ENCODE measurements at regions not wholly inside any gene's neighbourhood (a gene's known extent, or its start where the extent isn't known, plus 50 kb on each side); places are given as distances from the start of the nearest gene placed in this dataset.
"Not testable (repeated sequence)": the region's sequence is repeated elsewhere in the genome, so short reads cannot be mapped to it uniquely, and the experiment has no call there.

- no peak for DNase-seq (ENCODE audit: low spot score)
These were observed 622.6 kb upstream of the PTCHD4 start for GRCh38 chr6:48733581-48733980.

DNA sequence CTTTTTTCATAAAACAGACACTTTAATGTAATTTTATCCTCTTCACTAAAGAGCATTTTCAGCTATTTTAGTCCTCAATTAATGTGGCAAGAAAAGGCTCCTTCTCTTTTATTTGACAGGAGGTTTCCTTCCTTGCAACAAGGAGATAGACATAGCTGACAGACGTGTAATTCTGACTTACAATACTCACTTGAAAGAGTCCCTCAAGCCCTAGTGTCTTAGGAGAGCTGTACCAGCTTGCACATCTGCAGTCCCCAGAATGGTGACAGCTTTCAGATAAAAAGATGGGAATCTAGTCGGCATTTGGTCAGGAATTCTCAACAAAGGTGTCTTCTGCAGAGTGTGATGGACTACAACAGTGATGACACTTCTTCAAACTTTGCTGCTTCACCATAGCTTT, 603.7 kb upstream of the PTCHD4 start:
- DNase-seq (ENCODE audit: low spot score) = no peak

DNA sequence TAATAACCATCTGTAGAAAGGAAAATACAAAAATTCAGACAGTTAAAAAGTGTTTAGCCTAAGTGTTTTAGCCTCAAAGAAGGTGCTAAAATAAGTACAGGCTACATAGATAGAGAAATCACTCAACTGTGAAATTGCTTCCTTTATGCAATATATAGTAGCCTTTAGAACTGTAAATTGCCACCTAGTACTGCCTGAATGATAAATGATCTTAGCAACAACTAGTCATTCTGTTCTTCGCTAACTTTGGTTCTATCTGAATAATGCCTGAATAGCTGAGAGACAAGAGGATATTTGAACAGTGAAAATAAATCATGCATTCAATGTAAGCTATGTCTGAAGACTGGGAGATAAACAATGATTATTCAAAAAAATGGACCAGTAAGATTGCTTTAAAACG, 603.3 kb upstream of the PTCHD4 start:
- DNase-seq (ENCODE audit: low spot score) = no peak

DNA sequence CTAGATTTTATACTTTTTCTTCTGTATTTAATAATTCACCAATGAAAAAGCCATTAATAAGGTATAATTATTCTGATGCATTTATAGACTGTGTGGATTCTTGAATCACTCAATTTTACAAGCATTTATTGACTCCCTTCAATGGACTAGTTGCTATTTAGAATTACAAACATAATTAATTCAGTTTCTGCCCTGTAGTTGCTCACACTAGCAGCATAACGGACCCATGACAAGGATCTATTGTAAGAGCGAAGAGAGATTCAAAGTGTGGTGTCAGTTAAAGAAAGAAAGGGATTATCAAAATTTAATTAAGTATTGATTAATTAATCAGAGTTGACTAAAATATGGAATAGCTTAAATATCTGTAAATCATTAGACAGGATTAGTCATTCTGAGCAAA, 602.6 kb upstream of the PTCHD4 start:
- DNase-seq (ENCODE audit: low spot score) = no peak

DNA sequence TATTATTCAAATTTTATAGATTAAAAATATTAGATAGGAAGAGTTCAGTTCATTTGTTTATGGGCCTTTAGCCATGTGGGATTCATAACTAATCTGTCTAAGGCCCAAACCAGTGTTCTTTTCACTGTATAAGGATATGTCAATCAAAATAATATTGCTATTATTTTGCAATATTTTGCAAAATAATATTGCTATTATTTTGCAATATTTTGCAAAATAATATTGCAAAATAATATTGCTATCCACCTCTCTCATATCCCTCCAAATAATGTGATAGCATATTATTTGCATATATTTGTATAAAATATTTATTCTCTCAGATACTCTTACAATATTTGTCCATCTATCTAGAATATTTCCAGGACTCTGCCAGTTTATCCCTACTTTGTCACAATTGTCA, 595.3 kb upstream of the PTCHD4 start:
- DNase-seq (ENCODE audit: low spot score) = no peak

GRCh38 chr6:48701572-48701971, 590.6 kb upstream of the PTCHD4 start:
- DNase-seq (ENCODE audit: low spot score) = no peak

- DNase-seq (ENCODE audit: low spot score) = no peak
These were observed 584.9 kb upstream of the PTCHD4 start for GRCh38 chr6:48695872-48696271.

GRCh38 chr6:48691420-48691819, 580.4 kb upstream of the PTCHD4 start:
- no peak for DNase-seq (ENCODE audit: low spot score)

DNA sequence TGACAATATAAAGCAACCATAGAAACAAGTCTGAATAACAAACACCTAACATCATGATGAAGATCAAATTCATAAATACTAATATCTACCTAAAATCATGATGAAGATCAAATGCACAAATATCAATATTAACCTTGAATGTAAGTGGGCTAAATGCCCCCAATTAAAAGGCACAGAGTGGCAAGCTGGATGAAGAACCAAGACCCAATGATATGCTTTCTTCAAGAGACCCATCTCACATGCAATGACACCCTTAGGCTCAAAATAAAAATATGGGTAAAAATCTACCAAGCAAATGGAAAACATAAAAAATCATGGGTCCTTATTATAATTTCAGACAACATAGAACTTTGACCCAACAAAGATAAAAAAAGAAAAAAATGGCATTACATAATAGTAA, 578.5 kb upstream of the PTCHD4 start:
- DNase-seq (ENCODE audit: low spot score) = no peak

GRCh38 chr6:48678390-48678789, 567.4 kb upstream of the PTCHD4 start:
- no peak for DNase-seq (ENCODE audit: low spot score)

GRCh38 chr6:48671505-48671904, 560.5 kb upstream of the PTCHD4 start:
- DNase-seq (ENCODE audit: low spot score) = no peak

DNA sequence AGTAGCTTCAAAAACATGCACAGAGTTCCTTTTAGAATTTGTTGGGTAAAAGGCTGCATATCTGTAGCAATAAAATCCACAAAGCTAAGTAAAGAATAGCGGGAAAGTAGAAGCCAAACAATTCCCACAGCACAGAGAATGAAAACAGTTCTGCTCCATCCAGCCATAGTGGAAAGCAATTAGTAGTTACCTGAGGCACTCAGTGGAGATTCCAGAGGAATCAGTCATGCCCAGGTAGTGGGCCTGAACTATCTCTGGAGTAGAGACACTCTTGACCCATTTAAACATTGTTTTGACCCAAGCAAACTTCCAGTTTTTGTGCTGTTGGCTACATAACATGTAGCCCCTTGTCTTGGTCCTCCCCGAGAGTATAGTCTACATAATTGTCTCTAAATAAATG, 559.5 kb upstream of the PTCHD4 start:
- DNase-seq (ENCODE audit: low spot score) = no peak

- no peak for DNase-seq (ENCODE audit: low spot score)
These were observed 556.8 kb upstream of the PTCHD4 start for GRCh38 chr6:48667797-48668196.

GRCh38 chr6:48664826-48665225, 553.8 kb upstream of the PTCHD4 start:
- no peak for DNase-seq (ENCODE audit: low spot score)

- no peak for DNase-seq (ENCODE audit: low spot score)
These were observed 547.9 kb upstream of the PTCHD4 start for GRCh38 chr6:48658915-48659314.

GRCh38 chr6:48641544-48641943, 530.5 kb upstream of the PTCHD4 start:
- DNase-seq (ENCODE audit: low spot score) = no peak

DNA sequence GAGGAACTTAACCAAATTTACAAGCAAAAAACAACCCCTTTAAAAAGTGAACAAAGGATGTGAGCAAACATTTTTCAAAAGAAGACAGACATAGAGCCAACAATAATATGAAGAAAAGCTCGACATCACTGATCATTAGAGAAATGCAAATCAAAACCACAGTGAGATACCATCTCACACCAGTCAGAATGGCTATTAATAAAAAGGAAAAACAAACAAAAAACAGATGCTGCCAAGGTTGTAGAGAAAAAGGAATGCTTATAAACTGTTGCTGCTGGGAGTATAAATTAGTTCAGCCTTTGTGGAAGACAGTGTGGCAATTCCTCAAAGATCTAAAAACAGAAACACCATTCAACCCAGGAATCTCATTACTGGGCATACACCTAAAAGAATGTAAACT, 527.8 kb upstream of the PTCHD4 start:
- not testable (repeated sequence) for DNase-seq (ENCODE audit: low spot score)

GRCh38 chr6:48630511-48630910, 519.5 kb upstream of the PTCHD4 start:
- no peak for DNase-seq (ENCODE audit: low spot score)

- no peak for DNase-seq (ENCODE audit: low spot score)
These were observed 517.3 kb upstream of the PTCHD4 start for GRCh38 chr6:48628316-48628715.

- DNase-seq (ENCODE audit: low spot score) = no peak
These were observed 515.4 kb upstream of the PTCHD4 start for GRCh38 chr6:48626421-48626820.

GRCh38 chr6:48624631-48625030, 513.6 kb upstream of the PTCHD4 start:
- DNase-seq (ENCODE audit: low spot score) = no peak

DNA sequence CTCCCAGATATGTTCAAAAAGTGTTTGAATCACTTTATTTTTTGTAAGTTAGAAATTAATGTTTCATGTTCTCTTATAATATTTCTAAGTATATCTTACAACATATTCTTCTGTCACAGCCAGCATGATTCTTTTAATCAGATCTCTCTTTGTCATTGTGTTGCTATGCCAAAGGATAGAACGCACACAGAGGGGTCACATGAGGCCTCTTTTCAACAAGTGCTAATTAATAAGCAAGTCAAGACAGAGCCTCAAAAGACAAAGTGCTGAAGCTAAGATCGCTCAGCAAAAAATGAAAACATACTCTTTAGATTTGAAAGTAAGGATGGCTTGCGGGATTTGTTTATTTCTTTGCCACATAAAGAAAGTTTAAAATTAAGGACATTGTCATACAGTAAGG, 508.8 kb upstream of the PTCHD4 start:
- no peak for DNase-seq (ENCODE audit: low spot score)

- DNase-seq (ENCODE audit: low spot score) = peak; percentile 4
These were observed 504.0 kb upstream of the PTCHD4 start for GRCh38 chr6:48615041-48615440.

- no peak for DNase-seq (ENCODE audit: low spot score)
These were observed 503.3 kb upstream of the PTCHD4 start for GRCh38 chr6:48614326-48614725.

- DNase-seq (ENCODE audit: low spot score) = no peak
These were observed 502.4 kb upstream of the PTCHD4 start for GRCh38 chr6:48613231-48613949.
